Cerebellar nuclear complex (tissue), 1 donor: ENCODE measurements at regions not wholly inside any gene's neighbourhood (a gene's known extent, or its start where the extent isn't known, plus 50 kb on each side); places are given as distances from the start of the nearest gene placed in this dataset.

Experiments
- DNase-seq, 2 experiments: peaks; one replicate each; lab custom pipeline; 2025; lab: John Stamatoyannopoulos, UW

DNA sequence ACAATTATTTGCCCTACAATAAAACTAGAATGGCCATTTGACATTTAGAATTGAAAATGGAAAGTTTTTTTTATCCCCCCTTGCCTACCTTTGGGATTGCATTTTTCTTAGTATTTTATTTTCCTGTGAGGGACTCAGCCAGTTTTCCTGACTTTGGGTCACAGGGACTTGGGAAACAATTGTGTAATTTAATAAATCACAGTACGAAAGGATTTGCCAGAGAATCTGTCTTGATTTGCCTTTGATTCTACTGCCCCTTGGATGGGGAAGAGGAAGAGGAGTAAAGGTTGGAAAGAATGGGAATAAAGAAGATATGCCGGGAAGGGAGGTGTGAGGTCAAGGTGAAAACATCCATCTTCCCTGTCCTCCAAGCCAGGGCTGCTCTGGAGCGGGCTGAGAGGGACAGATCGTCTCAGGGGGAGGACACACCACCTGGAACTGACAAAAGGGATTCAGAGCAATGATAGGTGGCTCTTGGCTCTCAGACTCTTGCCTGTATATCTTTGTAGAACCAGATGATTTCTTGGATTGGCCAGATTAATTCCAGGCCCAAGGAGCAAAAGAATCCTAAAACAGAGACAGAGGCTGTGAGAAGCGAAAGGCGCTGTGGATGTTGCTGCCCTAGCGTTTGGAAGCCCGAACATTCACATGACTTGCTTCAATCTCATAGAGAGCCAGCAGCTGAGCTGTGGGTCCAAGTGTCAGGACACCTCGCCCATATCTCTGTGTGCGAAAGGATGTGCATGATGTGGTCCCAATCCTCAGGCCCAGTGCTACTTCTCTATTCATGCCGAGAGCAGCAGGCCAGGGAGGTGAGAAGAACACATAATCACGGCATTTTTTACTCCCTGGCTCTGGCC, 50.3 kb upstream of the ZEB1 start:
- no peak for DNase-seq
